K562 (cell line): ENCODE measurements at regions not wholly inside any gene's neighbourhood (a gene's known extent, or its start where the extent isn't known, plus 50 kb on each side); places are given as distances from the start of the nearest gene placed in this dataset.

ENCODE experiments used
- ATAC-seq: fragments of 200-7000 bp; cut with Tn5 transposase; 3 replicates; pipeline ENCODE4 v1.9.1; 2020; ENCODE audit warnings: moderate library complexity
- BruUV-seq: library from RNA; stranded (reverse); fragments of 400-500 nt; replicated peaks from 2 replicates; lab custom pipeline; 2021; lab: Mats Ljungman, UMichigan
- CTCF ChIA-PET: fragments of 300-600 bp; formaldehyde crosslinking; extraction: SDS; loops from one replicate; lab custom pipeline; 2021; ENCODE audit warnings: low intra/inter-chr PET ratio; lab: Yijun Ruan, JAX
- POLR2A ChIA-PET: fragments of 300-600, 350-650 bp; sonication (Branson Sonifier 250); formaldehyde crosslinking; extraction: SDS; loops from one replicate; lab custom pipeline; 2021; ENCODE audit warnings: antibody characterized with exemption, inconsistent platforms; lab: Yijun Ruan, JAX
- DNase-seq, 4 experiments: peaks; one replicate each; pipeline versions ENCODE4 v3.0.0 to v3.0.0-alpha.2; 2011 to 2018; ENCODE audit warnings: low spot score in 3 of 4, mixed read lengths in 3 of 4; ENCODE audit errors: extremely low read depth in 1 of 4
- FAIRE-seq: peaks from 2 replicates; lab custom pipeline; 2011; peaks lifted over from hg19 to GRCh38; lab: Jason Lieb, UNC
- H2AFZ ChIP-seq: 2 replicates; pipeline ENCODE4 v1.6.0; 2011; ENCODE audit warnings: low read depth, low read length, control low read depth, inconsistent platforms
- H3K27ac ChIP-seq: fragments of 200-600 bp; 3 replicates; pipeline ENCODE4 v1.8.0; 2011; ENCODE audit warnings: low read depth, mild to moderate bottlenecking, control low read depth, inconsistent platforms, low read length, moderate library complexity, mixed read lengths; ENCODE audit errors: extremely low read depth
- H3K27me3 ChIP-seq, 2 experiments: fragments of 300-600 bp in 1 of 2; 2 replicates in 1 of 2; 3 replicates in 1 of 2; pipeline versions ENCODE4 v1.6.0 to v1.8.0; 2011; ENCODE audit warnings: inconsistent platforms in 2 of 2, low read length in 2 of 2, mild to moderate bottlenecking in 1 of 2, mixed read lengths in 1 of 2, moderate library complexity in 1 of 2; ENCODE audit not compliant: control insufficient read depth in 2 of 2, insufficient read depth in 2 of 2
- H3K36me3 ChIP-seq: fragments of 300-600 bp; 3 replicates; pipeline ENCODE4 v1.8.0; 2011; ENCODE audit warnings: mild to moderate bottlenecking, low read length, inconsistent platforms; ENCODE audit not compliant: control insufficient read depth, insufficient read depth
- H3K4me1 ChIP-seq, 2 experiments: fragments of 200-600 bp in 1 of 2; replicated peaks in 1 of 2; 2 replicates in 1 of 2; 3 replicates in 1 of 2; pipeline versions ENCODE4 v1.5.1 to v1.8.0; 2011; ENCODE audit warnings: inconsistent platforms in 2 of 2, low read length in 2 of 2, mild to moderate bottlenecking in 1 of 2, mixed read lengths in 1 of 2, moderate library complexity in 1 of 2; ENCODE audit not compliant: control insufficient read depth in 2 of 2, insufficient read depth in 2 of 2
- H3K4me2 ChIP-seq: 2 replicates; pipeline ENCODE4 v1.6.1; 2011; ENCODE audit warnings: low read length, control low read depth, inconsistent platforms, mixed read lengths; ENCODE audit not compliant: insufficient read depth
- H3K4me3 ChIP-seq: fragments of 200-600 bp; sonication (generic), shearing (Covaris generic); 2 replicates; pipeline ENCODE4 v1.5.1; 2016; ENCODE audit warnings: control low read depth, inconsistent platforms
- H3K79me2 ChIP-seq: fragments of 200-600 bp; 3 replicates; pipeline ENCODE4 v1.8.0; 2011; ENCODE audit warnings: low read length, inconsistent platforms; ENCODE audit not compliant: control insufficient read depth, insufficient read depth
- H3K9ac ChIP-seq, 2 experiments: 2 replicates each; pipeline versions ENCODE4 v1.6.0 to v1.6.1; 2011; ENCODE audit warnings: low read depth in 2 of 2, low read length in 2 of 2, control low read depth in 1 of 2, inconsistent platforms in 1 of 2, mild to moderate bottlenecking in 1 of 2, mixed read lengths in 1 of 2; ENCODE audit not compliant: insufficient read depth in 1 of 2
- H3K9me1 ChIP-seq: one replicate; pipeline ENCODE4 v1.6.0; 2011; ENCODE audit warnings: inconsistent platforms, mild to moderate bottlenecking, low read length, moderate library complexity; ENCODE audit not compliant: control insufficient read depth, insufficient read depth
- H3K9me3 ChIP-seq: replicated peaks from 2 replicates; pipeline ENCODE4 v1.5.1; 2011; ENCODE audit warnings: low read depth, low read length, inconsistent platforms; ENCODE audit not compliant: control insufficient read depth, insufficient read depth
- H4K20me1 ChIP-seq: replicated peaks from 2 replicates; pipeline ENCODE4 v1.6.1; 2011; ENCODE audit warnings: low read length, inconsistent platforms, mixed read lengths; ENCODE audit not compliant: control insufficient read depth, insufficient read depth
- ARHGAP35 ChIP-seq: fragments of 450-650 bp; IDR thresholded peaks from 2 replicates; pipeline ENCODE4 v1.6.1; 2018; ENCODE audit not compliant: partially characterized antibody
- ESRRA ChIP-seq: fragments of 450-650 bp; IDR thresholded peaks from 2 replicates; pipeline ENCODE4 v1.6.1; 2014; ENCODE audit warnings: low read depth, mild to moderate bottlenecking, moderate library complexity, borderline replicate concordance
- HNRNPL ChIP-seq: fragments of 200-400 bp; formaldehyde crosslinking; IDR thresholded peaks from 2 replicates; pipeline ENCODE4 v1.6.1; 2017; ENCODE audit warnings: low read depth, mild to moderate bottlenecking, low read length
- ZBTB1 ChIP-seq: sonication (generic); formaldehyde crosslinking; IDR thresholded peaks from 2 replicates; pipeline ENCODE4 v1.8.1; 2023; ENCODE audit warnings: missing genetic modification reagents, low read depth, mild to moderate bottlenecking, borderline replicate concordance
- WGBS: fragments of 100-300 bp; shearing (Covaris generic); methylation state at CpG from one replicate; pipeline ENCODE4 v1.1.6; 2016; ENCODE audit warnings: low coverage, mixed read lengths; ENCODE audit not compliant: insufficient coverage; ENCODE audit errors: missing lambda C conversion rate; 5-methylcytosine and 5-hydroxymethylcytosine counted together
- in situ Hi-C: fragments of 300-500 bp; cut with MboI; formaldehyde crosslinking; loops from 4 replicates; pipeline ENCODE4 v1.15.0; 2018; ENCODE audit warnings: inconsistent platforms, mixed read lengths
- intact Hi-C: fragments of 100-400 bp; cut with micrococcal nuclease; formaldehyde crosslinking; loops from 2 replicates; pipeline ENCODE4 v1.14.2; 2022
- TF ChIP-seq, protein P1 (sequence below), 3 experiments: fragments of 200-800 bp in 1 of 3; sonication (Bioruptor generic) in 1 of 3; sonication (generic) in 1 of 3; formaldehyde crosslinking in 1 of 3; IDR thresholded peaks; 2 replicates each; pipeline versions ENCODE4 v1.6.1 to v1.8.0; 2016 to 2022; ENCODE audit warnings: mild to moderate bottlenecking in 2 of 3, missing compliant biosample characterization in 2 of 3, missing genetic modification characterization in 2 of 3, missing genetic modification reagents in 1 of 3

DNA sequence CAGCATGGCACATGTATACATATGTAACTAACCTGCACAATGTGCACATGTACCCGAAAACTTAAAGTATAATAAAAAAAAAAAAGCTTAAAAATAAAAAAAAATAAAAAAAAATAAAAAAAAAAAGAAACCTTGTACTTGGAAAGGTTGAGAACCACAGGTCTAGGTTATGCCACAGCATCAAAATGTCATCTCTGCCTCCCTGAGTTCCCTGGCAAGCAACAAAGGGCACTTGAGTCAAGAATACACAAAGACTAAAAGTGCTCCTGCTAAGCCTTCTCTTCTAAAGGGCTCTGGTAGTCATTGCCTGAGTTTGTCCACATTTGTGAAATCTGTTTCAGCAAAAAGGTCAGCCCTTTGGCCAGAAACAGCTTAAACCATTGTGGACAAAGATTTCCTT is 395.8 kb upstream of the CCDC54 start:
- H3K9ac ChIP-seq, result no peak overlapping the region
- FAIRE-seq, result no peak
- no peaks in the 10 kb centered on the region for H3K9me1 ChIP-seq
- no peaks in the 10 kb centered on the region for H3K27me3 ChIP-seq
- no peaks in the 10 kb centered on the region for H4K20me1 ChIP-seq
- no peaks in the 10 kb centered on the region for H3K9me3 ChIP-seq
- intact Hi-C loops (no loop called here), in situ Hi-C loops (no loop called here)
- BruUV-seq, result no TSS peak
- H3K27ac ChIP-seq, result no peak overlapping the region
- no peak for ATAC-seq
- no peak overlapping the region for H2AFZ ChIP-seq
- no peak for DNase-seq
- H3K4me1 ChIP-seq, result no peaks in the 10 kb centered on the region
- ChIA-PET CTCF (interaction anchor here (0.6 kb wide), 1 partner anchor 106 kb away, joined by 3 read pairs; no protein-coding TSS in a partner anchor), POLR2A (no interaction called here)
- 0% methylated on average over 1 of the region's 1 CpG for WGBS
- H3K79me2 ChIP-seq, result no peaks in the 10 kb centered on the region
- no peak for TF ChIP-seq HNRNPL
- TF ChIP-seq ESRRA, result no peak
- TF ChIP-seq, protein P1, sequence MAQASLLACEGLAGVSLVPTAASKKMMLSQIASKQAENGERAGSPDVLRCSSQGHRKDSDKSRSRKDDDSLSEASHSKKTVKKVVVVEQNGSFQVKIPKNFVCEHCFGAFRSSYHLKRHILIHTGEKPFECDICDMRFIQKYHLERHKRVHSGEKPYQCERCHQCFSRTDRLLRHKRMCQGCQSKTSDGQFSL (CRISPR knock-in tag; IDR thresholded peaks at IDR 0.05), result no peak
- TF ChIP-seq, protein P1 (tag; IDR thresholded peaks at IDR 0.05), result no peak
- no peak for TF ChIP-seq ARHGAP35
- H3K36me3 ChIP-seq, result no peaks in the 10 kb centered on the region
- H3K4me2 ChIP-seq, result no peak overlapping the region
- no peak overlapping the region for H3K4me3 ChIP-seq

DNA sequence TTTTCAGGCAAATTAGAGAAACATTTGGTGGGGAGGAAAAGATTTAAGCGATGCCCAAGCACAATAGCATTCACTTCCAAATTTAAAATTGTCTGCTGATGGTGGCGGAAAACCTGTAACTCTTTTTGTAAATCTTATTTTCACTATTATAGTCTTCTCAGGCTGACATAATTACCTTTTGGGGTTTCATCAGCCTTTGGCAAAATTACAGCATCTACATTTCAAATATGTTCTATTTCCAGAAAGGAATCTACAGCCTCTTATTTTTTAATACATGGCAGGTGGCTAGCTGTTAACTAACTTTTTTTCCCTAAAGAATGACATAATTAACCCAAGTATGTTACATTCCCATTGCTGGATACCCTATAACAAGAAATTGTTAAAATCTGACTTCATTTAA is 391.5 kb upstream of the CCDC54 start:
- in situ Hi-C loops, result no loop called here
- Histone ChIP-seq H4K20me1 (no peaks in the 10 kb centered on the region), H3K4me3 (no peak overlapping the region), H3K4me2 (no peak overlapping the region), H3K4me1 (no peaks in the 10 kb centered on the region), H3K9ac (no peak overlapping the region), H3K79me2 (no peaks in the 10 kb centered on the region), H2AFZ (no peak overlapping the region), H3K27ac (no peak overlapping the region), H3K9me1 (no peaks in the 10 kb centered on the region), H3K36me3 (no peaks in the 10 kb centered on the region), H3K9me3 (no peaks in the 10 kb centered on the region), H3K27me3 (no peaks in the 10 kb centered on the region)
- CTCF ChIA-PET, result no interaction called here
- FAIRE-seq (no peak), DNase-seq (no peak), ATAC-seq (no peak)
- intact Hi-C loops, result no loop called here
- BruUV-seq, result no TSS peak
- WGBS, result 0% methylated on average over 1 of the region's 2 CpGs
- POLR2A ChIA-PET, result no interaction called here
- no peak for TF ChIP-seq ZBTB1 (CRISPR knock-in tag)
